Left renal pelvis (tissue), 4 donors: ENCODE measurements at regions not wholly inside any gene's neighbourhood (a gene's known extent, or its start where the extent isn't known, plus 50 kb on each side); places are given as distances from the start of the nearest gene placed in this dataset.

Source experiments
- DNase-seq, 4 donors: peaks; one replicate each; pipeline ENCODE4 v3.0.0-alpha.2; 2013; ENCODE audit warnings: low read depth in 4 of 4, low spot score in 3 of 4

GRCh38 chr4:177937041-177937440 is 494.8 kb upstream of the AGA start:
- DNase-seq, result no peak

- no peak for DNase-seq
Measured at GRCh38 chr4:177938226-177938625, 496.0 kb upstream of the AGA start.

GRCh38 chr4:177945268-177945667 is 503.0 kb upstream of the AGA start:
- no peak for DNase-seq

GRCh38 chr4:177947607-177948006 is 505.4 kb upstream of the AGA start:
- DNase-seq, result no peak

GRCh38 chr4:177948853-177949252 is 506.6 kb upstream of the AGA start:
- DNase-seq, result no peak

- no peak for DNase-seq
Measured at GRCh38 chr4:177951026-177951425, 508.8 kb upstream of the AGA start.

- DNase-seq, result no peak
Measured at GRCh38 chr4:177952723-177953122, 510.5 kb upstream of the AGA start.

GRCh38 chr4:177957596-177958360 is 515.5 kb upstream of the AGA start:
- DNase-seq, result no peak

- no peak for DNase-seq
Measured at GRCh38 chr4:177960566-177960965, 518.3 kb upstream of the AGA start.

- no peak for DNase-seq
Measured at GRCh38 chr4:177961761-177962380, 519.6 kb upstream of the AGA start.

GRCh38 chr4:177964061-177964460 is 521.8 kb upstream of the AGA start:
- no peak for DNase-seq

- no peak for DNase-seq
Measured at GRCh38 chr4:177964693-177965168, 522.5 kb upstream of the AGA start.

- no peak for DNase-seq
Measured at GRCh38 chr4:177967328-177967727, 525.1 kb upstream of the AGA start.

- no peak for DNase-seq
Measured at GRCh38 chr4:177968817-177969442, 526.7 kb upstream of the AGA start.

- no peak for DNase-seq
Measured at GRCh38 chr4:177974461-177974860, 532.2 kb upstream of the AGA start.

- no peak for DNase-seq
Measured at GRCh38 chr4:177975315-177975987, 533.2 kb upstream of the AGA start.

GRCh38 chr4:177986236-177986635 is 544.0 kb upstream of the AGA start:
- DNase-seq, result no peak

GRCh38 chr4:177987896-177988295 is 545.7 kb upstream of the AGA start:
- no peak for DNase-seq

- DNase-seq, result no peak
Measured at GRCh38 chr4:177989503-177990201, 547.4 kb upstream of the AGA start.

- DNase-seq, result no peak
Measured at GRCh38 chr4:178003098-178003657, 560.9 kb upstream of the AGA start.
